ENCODE measurements at regions not wholly inside any gene's neighbourhood (a gene's known extent, or its start where the extent isn't known, plus 50 kb on each side); places are given as distances from the start of the nearest gene placed in this dataset.
A peak's percentile ranks its signal among the peaks of the same experiment; 100 is the strongest.

- 84 to 86% methylated on average over 9 of the region's 9 CpGs for WGBS, 2 donors
- Histone ChIP-seq H3K27me3 (no peaks in the 10 kb centered on the region), H3K36me3 (ENCODE audit: low read depth, missing control alignments) (no peaks in the 10 kb centered on the region), H3K4me3 (no peak overlapping the region), H3K27ac (peak overlapping the region; percentile 39 to 61), H3K4me1 (peaks cover 23% of the 10 kb centered on the region), H3K9me3 (no peaks in the 10 kb centered on the region)
- intact Hi-C loops (cut with DNase I; ENCODE audit: low total_unique reads), result no loop called here
- DNase-seq, result no peak
- TF ChIP-seq CTCF (IDR thresholded peaks at IDR 0.05) (no peak), POLR2A (IDR thresholded peaks at IDR 0.05) (no peak)
These were observed 407.0 kb downstream of the SOX9 start for GRCh38 chr17:72527789-72528188.

- Histone ChIP-seq H3K27ac (peak overlapping the region; percentile 21 to 61), H3K4me1 (peaks cover 23% of the 10 kb centered on the region), H3K27me3 (no peaks in the 10 kb centered on the region), H3K4me3 (no peak overlapping the region), H3K9me3 (no peaks in the 10 kb centered on the region), H3K36me3 (ENCODE audit: low read depth, missing control alignments) (no peaks in the 10 kb centered on the region)
- DNase-seq, result no peak
- intact Hi-C loops (cut with DNase I; ENCODE audit: low total_unique reads), result no loop called here
- 92 to 97% methylated on average over 2 of the region's 2 CpGs for WGBS, 2 donors
- TF ChIP-seq POLR2A (IDR thresholded peaks at IDR 0.05), result no peak
- TF ChIP-seq CTCF (IDR thresholded peaks at IDR 0.05), result no peak
These were observed 407.9 kb downstream of the SOX9 start for GRCh38 chr17:72528683-72529082.

- peak overlapping the region; percentile 0 to 19 for H3K27ac ChIP-seq
- DNase-seq, result no peak
- H3K9me3 ChIP-seq, result no peaks in the 10 kb centered on the region
- 59 to 66% methylated on average over 4 of the region's 4 CpGs for WGBS, 2 donors
- intact Hi-C loops (cut with DNase I; ENCODE audit: low total_unique reads), result no loop called here
- H3K36me3 ChIP-seq (ENCODE audit: low read depth, missing control alignments), result no peaks in the 10 kb centered on the region
- H3K27me3 ChIP-seq, result no peaks in the 10 kb centered on the region
- H3K4me1 ChIP-seq, result peaks cover 23% of the 10 kb centered on the region
- H3K4me3 ChIP-seq, result no peak overlapping the region
- TF ChIP-seq POLR2A (IDR thresholded peaks at IDR 0.05) (no peak), CTCF (IDR thresholded peaks at IDR 0.05) (no peak)
These were observed 408.6 kb downstream of the SOX9 start for GRCh38 chr17:72529386-72529785.

- TF ChIP-seq CTCF (IDR thresholded peaks at IDR 0.05) (no peak), POLR2A (IDR thresholded peaks at IDR 0.05) (no peak)
- intact Hi-C loops (cut with DNase I; ENCODE audit: low total_unique reads), result no loop called here
- DNase-seq, result peak; percentile 87
These were observed 409.6 kb downstream of the SOX9 start for GRCh38 chr17:72530454-72530853.

GRCh38 chr17:72531729-72532128 is 410.9 kb downstream of the SOX9 start:
- H3K9me3 ChIP-seq, result no peaks in the 10 kb centered on the region
- DNase-seq, result no peak
- WGBS, 2 donors, result 65 to 69% methylated on average over 6 of the region's 6 CpGs
- no peaks in the 10 kb centered on the region for H3K36me3 ChIP-seq (ENCODE audit: low read depth, missing control alignments)
- no peaks in the 10 kb centered on the region for H3K27me3 ChIP-seq
- TF ChIP-seq POLR2A (IDR thresholded peaks at IDR 0.05) (no peak), CTCF (IDR thresholded peaks at IDR 0.05) (no peak)
- intact Hi-C loops (cut with DNase I; ENCODE audit: low total_unique reads), result no loop called here
- no peak overlapping the region for H3K4me3 ChIP-seq
- H3K4me1 ChIP-seq, result peaks cover 15% of the 10 kb centered on the region
- H3K27ac ChIP-seq, result peak overlapping the region in 1 of 2 donors; percentile 25

More at GRCh38 chr17:72530454-72530853, 409.6 kb downstream of the SOX9 start:
- Histone ChIP-seq H3K4me1 (peaks cover 19% of the 10 kb centered on the region), H3K27ac (peak overlapping the region in 1 of 2 donors; percentile 31), H3K36me3 (ENCODE audit: low read depth, missing control alignments) (no peaks in the 10 kb centered on the region), H3K27me3 (no peaks in the 10 kb centered on the region), H3K4me3 (no peak overlapping the region), H3K9me3 (no peaks in the 10 kb centered on the region)
- WGBS, 2 donors, result 53 to 57% methylated on average over 3 of the region's 3 CpGs

All from testis (tissue), 2 donors.